Endothelial cell of umbilical vein (primary cell): ENCODE measurements at regions not wholly inside any gene's neighbourhood (a gene's known extent, or its start where the extent isn't known, plus 50 kb on each side); places are given as distances from the start of the nearest gene placed in this dataset.

ENCODE experiments used
- CTCF ChIP-seq, 2 donors: IDR thresholded peaks; 1 replicate in 1 of 2; 2 replicates in 1 of 2; pipeline ENCODE4 v1.5.1; 2011; ENCODE audit warnings: low read length in 2 of 2, mild to moderate bottlenecking in 2 of 2, moderate library complexity in 2 of 2, control low read depth in 1 of 2, inconsistent platforms in 1 of 2, low read depth in 1 of 2; ENCODE audit not compliant: insufficient read depth in 1 of 2; ENCODE audit errors: extremely low read depth in 1 of 2
- EZH2 ChIP-seq: IDR thresholded peaks from 2 replicates; pipeline ENCODE4 v1.6.1; 2012; ENCODE audit warnings: borderline replicate concordance, low read depth, mild to moderate bottlenecking, moderate library complexity, low read length, inconsistent platforms; ENCODE audit not compliant: severe bottlenecking
- FOS ChIP-seq: IDR thresholded peaks from 2 replicates; pipeline ENCODE4 v1.6.1; 2011; ENCODE audit warnings: mild to moderate bottlenecking, low read length, moderate library complexity, borderline replicate concordance; ENCODE audit not compliant: insufficient read depth
- JUN ChIP-seq: IDR thresholded peaks from 2 replicates; pipeline ENCODE4 v1.6.1; 2011; ENCODE audit warnings: borderline replicate concordance, low read depth; ENCODE audit not compliant: insufficient read length, insufficient read depth
- MAX ChIP-seq: IDR thresholded peaks from 2 replicates; pipeline ENCODE4 v1.6.1; 2011; ENCODE audit not compliant: insufficient read depth, insufficient read length
- MYC ChIP-seq: IDR thresholded peaks from one replicate; pipeline ENCODE4 v1.6.1; 2011; ENCODE audit warnings: mild to moderate bottlenecking, low read depth, low read length
- POLR2A ChIP-seq: IDR thresholded peaks from 2 replicates; pipeline ENCODE4 v1.6.1; 2012; ENCODE audit warnings: low read depth, mild to moderate bottlenecking, control low read depth, low read length

- no peak for TF ChIP-seq CTCF (IDR thresholded peaks at IDR 0.05; ENCODE audit: extremely low read depth in 1 of 2, insufficient read depth in 1 of 2, low read depth in 1 of 2, low read length in 2 of 2)
- TF ChIP-seq FOS: no peak
- no peak for TF ChIP-seq JUN
- TF ChIP-seq MAX: no peak
- TF ChIP-seq POLR2A: no peak
- no peak for TF ChIP-seq MYC
- no peak for TF ChIP-seq EZH2
Measured at GRCh38 chr1:23613191-23614031, 54.1 kb upstream of the ID3 start.
